Mesendoderm (in vitro differentiated cells): ENCODE measurements at regions not wholly inside any gene's neighbourhood (a gene's known extent, or its start where the extent isn't known, plus 50 kb on each side); places are given as distances from the start of the nearest gene placed in this dataset.
A peak's percentile ranks its signal among the peaks of the same experiment; 100 is the strongest.

Experiments used
- DNase-seq: peaks from one replicate; pipeline ENCODE4 v3.0.0; 2013
- H2AK5ac ChIP-seq: 2 replicates; pipeline ENCODE4 v1.6.1; 2013; ENCODE audit warnings: low read length, inconsistent platforms
- H2BK120ac ChIP-seq: 2 replicates; pipeline ENCODE4 v1.6.1; 2013; ENCODE audit warnings: low read depth, mild to moderate bottlenecking, low read length, moderate library complexity, mixed read lengths
- H2BK15ac ChIP-seq: replicated peaks from 2 replicates; pipeline ENCODE4 v1.6.1; 2013; ENCODE audit warnings: low read depth, mild to moderate bottlenecking, moderate library complexity
- H2BK5ac ChIP-seq: 2 replicates; pipeline ENCODE4 v1.6.1; 2013; ENCODE audit warnings: low read length, inconsistent platforms
- H3K18ac ChIP-seq: 2 replicates; pipeline ENCODE4 v1.6.1; 2013; ENCODE audit warnings: mild to moderate bottlenecking, low read length, mixed read lengths
- H3K23ac ChIP-seq: one replicate; pipeline ENCODE4 v1.6.1; 2013; ENCODE audit warnings: low read length
- H3K27ac ChIP-seq: 2 replicates; pipeline ENCODE4 v1.5.1; 2013; ENCODE audit warnings: low read depth, mild to moderate bottlenecking, inconsistent platforms, low read length, moderate library complexity
- H3K27me3 ChIP-seq: 2 replicates; pipeline ENCODE4 v1.6.1; 2013; ENCODE audit warnings: low read length, control low read depth, mild to moderate bottlenecking, inconsistent platforms; ENCODE audit not compliant: insufficient read depth, poor library complexity
- H3K36me3 ChIP-seq: 2 replicates; pipeline ENCODE4 v1.6.1; 2013; ENCODE audit warnings: low read length, inconsistent platforms; ENCODE audit not compliant: control insufficient read depth, insufficient read depth
- H3K4ac ChIP-seq: one replicate; pipeline ENCODE4 v1.6.1; 2013; ENCODE audit warnings: low read depth, mild to moderate bottlenecking, low read length, moderate library complexity
- H3K4me1 ChIP-seq: 2 replicates; pipeline ENCODE4 v1.6.1; 2013; ENCODE audit warnings: low read depth, low read length, inconsistent platforms; ENCODE audit not compliant: control insufficient read depth
- H3K4me2 ChIP-seq: 2 replicates; pipeline ENCODE4 v1.6.1; 2013; ENCODE audit warnings: low read length
- H3K4me3 ChIP-seq: 2 replicates; pipeline ENCODE4 v1.5.1; 2013; ENCODE audit warnings: mild to moderate bottlenecking, low read length
- H3K56ac ChIP-seq: one replicate; pipeline ENCODE4 v1.6.1; 2013; ENCODE audit warnings: low read length
- H3K79me1 ChIP-seq: 2 replicates; pipeline ENCODE4 v1.6.1; 2013; ENCODE audit warnings: low read length, inconsistent platforms
- H3K79me2 ChIP-seq: 2 replicates; pipeline ENCODE4 v1.6.1; 2013; ENCODE audit warnings: mild to moderate bottlenecking, low read length; ENCODE audit not compliant: control insufficient read depth, insufficient read depth
- H3K9ac ChIP-seq: 2 replicates; pipeline ENCODE4 v1.6.1; 2013; ENCODE audit warnings: low read length, inconsistent platforms
- H4K5ac ChIP-seq: one replicate; pipeline ENCODE4 v1.6.1; 2013; ENCODE audit warnings: low read length
- H4K8ac ChIP-seq: one replicate; pipeline ENCODE4 v1.6.1; 2013; ENCODE audit warnings: low read depth, mild to moderate bottlenecking, control low read depth, low read length, moderate library complexity
- WGBS: extraction: QIAGEN DNeasy Blood & Tissue Kit; methylation state at CpG from one replicate; pipeline ENCODE4 v1.1.7; 2013; ENCODE audit warnings: low lambda C conversion rate, missing lambda C conversion rate; ENCODE audit not compliant: insufficient coverage; ENCODE audit errors: extremely low coverage; 5-methylcytosine and 5-hydroxymethylcytosine counted together

GRCh38 chr18:43435851-43436250 lies 158.6 kb upstream of the SYT4 start:
- Histone ChIP-seq H4K8ac (no peak overlapping the region), H2BK5ac (no peak overlapping the region), H3K4me1 (no peaks in the 10 kb centered on the region), H2BK120ac (no peak overlapping the region), H3K23ac (no peak overlapping the region), H3K4me3 (no peak overlapping the region), H3K27ac (no peak overlapping the region), H3K36me3 (no peaks in the 10 kb centered on the region), H4K5ac (no peak overlapping the region), H3K79me2 (no peaks in the 10 kb centered on the region), H3K56ac (no peak overlapping the region), H3K27me3 (no peaks in the 10 kb centered on the region), H3K79me1 (no peaks in the 10 kb centered on the region), H3K18ac (no peak overlapping the region), H2AK5ac (no peak overlapping the region), H3K9ac (no peak overlapping the region), H3K4me2 (no peak overlapping the region), H2BK15ac (no peak overlapping the region), H3K4ac (no peak overlapping the region)
- peak; percentile 18 for DNase-seq
- WGBS, result no CpG with 5 or more reads among the region's 3 CpGs

DNA sequence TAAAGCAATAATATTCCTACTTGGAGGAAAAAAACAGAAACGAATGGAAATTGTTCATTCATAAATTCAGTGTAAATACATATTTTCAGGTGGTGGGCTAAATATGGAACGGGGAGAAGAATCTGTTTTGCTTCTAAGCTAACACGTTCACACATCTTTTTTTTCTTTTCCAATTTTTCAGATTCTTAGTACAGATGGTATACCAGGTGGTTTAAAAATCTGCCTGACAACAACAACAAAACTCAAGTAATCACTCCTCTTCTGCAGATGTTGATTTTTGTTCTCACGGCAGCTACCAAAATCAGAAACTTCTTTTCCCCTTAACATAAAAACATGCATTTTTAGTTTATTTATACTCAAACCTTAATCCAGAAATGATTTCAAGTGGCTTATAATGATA lies 164.8 kb upstream of the SYT4 start:
- Histone ChIP-seq H4K8ac (no peak overlapping the region), H4K5ac (no peak overlapping the region), H3K18ac (no peak overlapping the region), H2BK5ac (no peak overlapping the region), H3K4me1 (no peaks in the 10 kb centered on the region), H2AK5ac (no peak overlapping the region), H3K36me3 (no peaks in the 10 kb centered on the region), H3K79me2 (no peaks in the 10 kb centered on the region), H3K27ac (no peak overlapping the region), H3K9ac (no peak overlapping the region), H3K79me1 (no peaks in the 10 kb centered on the region), H3K23ac (no peak overlapping the region), H2BK120ac (no peak overlapping the region), H3K56ac (no peak overlapping the region), H3K27me3 (no peaks in the 10 kb centered on the region), H3K4me3 (no peak overlapping the region), H3K4ac (no peak overlapping the region), H3K4me2 (no peak overlapping the region), H2BK15ac (no peak overlapping the region)
- no peak for DNase-seq
- no CpG with 5 or more reads among the region's 4 CpGs for WGBS

DNA sequence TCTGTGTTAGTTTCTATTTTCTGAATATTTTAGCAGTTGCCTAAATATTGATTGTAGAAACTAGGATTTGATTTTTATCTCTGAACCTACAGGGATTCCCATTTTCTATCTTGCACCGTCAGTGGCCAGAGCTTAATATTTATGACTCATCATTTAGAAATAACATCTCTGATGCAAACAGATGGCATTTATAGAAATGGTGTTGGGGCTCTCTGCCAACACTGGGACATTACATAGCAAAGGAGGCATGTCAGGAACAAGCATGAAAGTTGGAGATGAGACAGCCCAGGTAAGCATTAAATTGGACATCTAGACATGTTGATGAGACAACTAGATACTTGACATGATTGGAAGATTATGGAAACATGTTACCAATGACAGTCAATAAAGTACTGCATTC lies 165.3 kb upstream of the SYT4 start:
- Histone ChIP-seq H3K27ac (no peak overlapping the region), H3K36me3 (no peaks in the 10 kb centered on the region), H3K18ac (no peak overlapping the region), H2BK120ac (no peak overlapping the region), H3K79me1 (no peaks in the 10 kb centered on the region), H3K4me3 (no peak overlapping the region), H4K5ac (no peak overlapping the region), H4K8ac (no peak overlapping the region), H3K9ac (no peak overlapping the region), H2AK5ac (no peak overlapping the region), H2BK15ac (no peak overlapping the region), H3K4ac (no peak overlapping the region), H3K4me1 (no peaks in the 10 kb centered on the region), H3K23ac (no peak overlapping the region), H3K56ac (no peak overlapping the region), H3K4me2 (no peak overlapping the region), H3K79me2 (no peaks in the 10 kb centered on the region), H3K27me3 (no peaks in the 10 kb centered on the region), H2BK5ac (no peak overlapping the region)
- no peak for DNase-seq
- WGBS, result no CpG with 5 or more reads among the region's 1 CpG

GRCh38 chr18:43465483-43465882 lies 188.2 kb upstream of the SYT4 start:
- no peak overlapping the region for H3K4ac ChIP-seq
- no peak overlapping the region for H3K27ac ChIP-seq
- no peaks in the 10 kb centered on the region for H3K4me1 ChIP-seq
- H3K79me2 ChIP-seq, result no peaks in the 10 kb centered on the region
- H3K23ac ChIP-seq, result no peak overlapping the region
- H3K9ac ChIP-seq, result no peak overlapping the region
- H2BK5ac ChIP-seq, result no peak overlapping the region
- H2BK120ac ChIP-seq, result no peak overlapping the region
- H3K56ac ChIP-seq, result no peak overlapping the region
- peak; percentile 10 for DNase-seq
- H3K79me1 ChIP-seq, result no peaks in the 10 kb centered on the region
- H3K27me3 ChIP-seq, result no peaks in the 10 kb centered on the region
- no peak overlapping the region for H2AK5ac ChIP-seq
- H3K18ac ChIP-seq, result no peak overlapping the region
- no peaks in the 10 kb centered on the region for H3K36me3 ChIP-seq
- no peak overlapping the region for H3K4me2 ChIP-seq
- no peak overlapping the region for H4K8ac ChIP-seq
- H3K4me3 ChIP-seq, result no peak overlapping the region
- no peak overlapping the region for H4K5ac ChIP-seq
- no peak overlapping the region for H2BK15ac ChIP-seq

DNA sequence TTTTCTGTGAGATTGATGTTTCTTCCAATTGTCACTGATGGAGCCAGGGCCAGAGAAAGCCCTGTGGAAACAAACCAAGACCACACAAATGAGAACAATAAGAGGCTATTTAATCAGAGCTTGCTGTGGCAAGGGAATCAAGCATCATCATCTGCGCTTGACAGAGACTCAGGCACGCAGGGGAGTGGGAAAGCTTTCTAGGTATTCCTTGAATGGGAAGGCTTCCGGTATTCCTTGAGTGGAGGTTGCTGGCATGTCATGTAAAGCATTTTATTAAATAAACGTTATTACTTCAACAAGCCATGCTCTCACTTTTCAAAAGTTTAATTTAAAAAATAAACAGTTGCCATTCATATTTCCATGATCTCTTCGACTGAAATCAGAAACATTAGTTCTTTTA lies 194.6 kb upstream of the SYT4 start:
- H3K4me2 ChIP-seq, result no peak overlapping the region
- H3K36me3 ChIP-seq, result no peaks in the 10 kb centered on the region
- no CpG with 5 or more reads among the region's 5 CpGs for WGBS

DNA sequence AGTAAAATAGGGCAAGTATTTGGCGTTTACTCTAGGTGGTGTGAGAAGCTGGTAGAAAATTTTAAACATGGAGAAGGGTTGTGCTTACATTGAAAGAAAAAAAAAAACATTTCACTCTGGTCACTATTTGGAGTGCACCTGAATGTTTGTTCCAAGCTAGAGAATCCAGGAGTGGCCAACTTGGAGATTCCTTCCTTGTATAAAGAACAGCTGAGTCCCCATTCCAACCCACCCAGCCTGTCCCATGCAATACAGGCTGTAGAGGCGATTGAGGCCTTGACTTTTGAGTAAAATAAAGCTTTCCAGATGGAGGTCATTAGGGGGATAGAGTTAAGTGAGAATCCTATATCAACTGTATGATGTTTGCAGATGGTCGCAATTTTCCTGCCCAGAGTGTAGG lies 203.8 kb upstream of the SYT4 start:
- H3K4me3 ChIP-seq, result no peak overlapping the region
- H3K36me3 ChIP-seq, result no peaks in the 10 kb centered on the region
- no peaks in the 10 kb centered on the region for H3K79me2 ChIP-seq
- H3K27ac ChIP-seq, result no peak overlapping the region
- no peaks in the 10 kb centered on the region for H3K4me1 ChIP-seq
- no peak overlapping the region for H3K4ac ChIP-seq
- H2AK5ac ChIP-seq, result no peak overlapping the region
- no peak for DNase-seq
- H3K18ac ChIP-seq, result no peak overlapping the region
- H2BK5ac ChIP-seq, result no peak overlapping the region
- no peak overlapping the region for H2BK15ac ChIP-seq
- no peaks in the 10 kb centered on the region for H3K27me3 ChIP-seq
- WGBS, result no CpG with 5 or more reads among the region's 3 CpGs
- no peak overlapping the region for H3K9ac ChIP-seq
- no peak overlapping the region for H3K4me2 ChIP-seq
- H3K79me1 ChIP-seq, result no peaks in the 10 kb centered on the region
- no peak overlapping the region for H2BK120ac ChIP-seq
- H4K5ac ChIP-seq, result no peak overlapping the region
- no peak overlapping the region for H3K23ac ChIP-seq
- no peak overlapping the region for H4K8ac ChIP-seq
- H3K56ac ChIP-seq, result no peak overlapping the region

More for the DNA sequence above, 194.6 kb upstream of the SYT4 start:
- H3K4me3 ChIP-seq, result no peak overlapping the region
- H3K27ac ChIP-seq, result no peak overlapping the region
- H2BK15ac ChIP-seq, result no peak overlapping the region
- H2BK120ac ChIP-seq, result no peak overlapping the region
- no peaks in the 10 kb centered on the region for H3K79me2 ChIP-seq
- no peak overlapping the region for H3K9ac ChIP-seq
- no peak overlapping the region for H2AK5ac ChIP-seq
- no peak overlapping the region for H4K8ac ChIP-seq
- no peaks in the 10 kb centered on the region for H3K27me3 ChIP-seq
- no peak overlapping the region for H3K18ac ChIP-seq
- no peak overlapping the region for H4K5ac ChIP-seq
- H3K23ac ChIP-seq, result no peak overlapping the region
- no peak overlapping the region for H3K56ac ChIP-seq
- DNase-seq, result no peak
- no peaks in the 10 kb centered on the region for H3K4me1 ChIP-seq
- H3K79me1 ChIP-seq, result no peaks in the 10 kb centered on the region
- no peak overlapping the region for H2BK5ac ChIP-seq
- no peak overlapping the region for H3K4ac ChIP-seq
